HCT116 (cell line): ENCODE measurements at regions not wholly inside any gene's neighbourhood (a gene's known extent, or its start where the extent isn't known, plus 50 kb on each side); places are given as distances from the start of the nearest gene placed in this dataset.

Experiments
- YY1 ChIP-seq: IDR thresholded peaks from 2 replicates; pipeline ENCODE4 v1.6.1; 2011; ENCODE audit warnings: low read length, low read depth, moderate library complexity, mild to moderate bottlenecking; ENCODE audit not compliant: insufficient replicate concordance; ENCODE audit errors: extremely low read depth
- TF ChIP-seq, protein P1 (sequence below), 3 experiments: fragments of 200-600 bp in 1 of 3; sonication (generic) in 1 of 3; IDR thresholded peaks in 2 of 3; conservative IDR thresholded peaks in 1 of 3; 2 replicates each; pipeline ENCODE4 v1.5.1; 2012 to 2017; ENCODE audit warnings: low read depth in 2 of 3, low read length in 2 of 3, antibody characterized with exemption in 1 of 3, borderline replicate concordance in 1 of 3, control low read depth in 1 of 3, mild to moderate bottlenecking in 1 of 3, mixed read lengths in 1 of 3, mixed run types in 1 of 3, moderate library complexity in 1 of 3; ENCODE audit not compliant: insufficient read depth in 1 of 3

DNA sequence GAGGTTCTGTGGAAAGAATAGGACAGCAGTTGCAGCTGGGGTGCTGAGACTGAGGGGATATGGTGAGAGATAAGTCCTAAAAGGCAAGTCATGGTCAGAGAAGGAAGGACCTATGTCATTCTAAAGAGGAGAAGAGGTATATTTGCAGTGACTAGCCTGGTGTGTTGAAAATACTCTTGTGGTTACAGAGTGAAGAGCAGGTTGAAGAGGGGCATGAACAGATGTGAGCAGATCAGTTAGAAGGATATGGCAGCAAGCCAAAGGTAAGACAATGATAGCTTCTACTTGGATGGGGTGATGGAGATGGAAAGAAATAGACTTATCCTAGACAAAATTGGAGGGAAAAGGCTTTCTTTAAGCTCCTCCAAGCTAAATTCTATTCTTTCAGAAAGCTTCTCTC lies 469.8 kb upstream of the CPEB2 start:
- TF ChIP-seq, protein P1, sequence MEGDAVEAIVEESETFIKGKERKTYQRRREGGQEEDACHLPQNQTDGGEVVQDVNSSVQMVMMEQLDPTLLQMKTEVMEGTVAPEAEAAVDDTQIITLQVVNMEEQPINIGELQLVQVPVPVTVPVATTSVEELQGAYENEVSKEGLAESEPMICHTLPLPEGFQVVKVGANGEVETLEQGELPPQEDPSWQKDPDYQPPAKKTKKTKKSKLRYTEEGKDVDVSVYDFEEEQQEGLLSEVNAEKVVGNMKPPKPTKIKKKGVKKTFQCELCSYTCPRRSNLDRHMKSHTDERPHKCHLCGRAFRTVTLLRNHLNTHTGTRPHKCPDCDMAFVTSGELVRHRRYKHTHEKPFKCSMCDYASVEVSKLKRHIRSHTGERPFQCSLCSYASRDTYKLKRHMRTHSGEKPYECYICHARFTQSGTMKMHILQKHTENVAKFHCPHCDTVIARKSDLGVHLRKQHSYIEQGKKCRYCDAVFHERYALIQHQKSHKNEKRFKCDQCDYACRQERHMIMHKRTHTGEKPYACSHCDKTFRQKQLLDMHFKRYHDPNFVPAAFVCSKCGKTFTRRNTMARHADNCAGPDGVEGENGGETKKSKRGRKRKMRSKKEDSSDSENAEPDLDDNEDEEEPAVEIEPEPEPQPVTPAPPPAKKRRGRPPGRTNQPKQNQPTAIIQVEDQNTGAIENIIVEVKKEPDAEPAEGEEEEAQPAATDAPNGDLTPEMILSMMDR (IDR thresholded peaks at IDR 0.05 in 2 of 3, conservative IDR thresholded peaks at IDR 0.05 in 1 of 3; ENCODE audit: borderline replicate concordance in 1 of 3, insufficient read depth in 1 of 3, low read depth in 2 of 3, low read length in 2 of 3), result no peak
- no peak for TF ChIP-seq YY1
